SKM-1 treated with dmso at 0.1 percent for 144 hours (cell line): ENCODE measurements at regions not wholly inside any gene's neighbourhood (a gene's known extent, or its start where the extent isn't known, plus 50 kb on each side); places are given as distances from the start of the nearest gene placed in this dataset.

Experiments
- DNase-seq: peaks from one replicate; lab custom pipeline; 2025; ENCODE audit not compliant: unreplicated experiment; lab: John Stamatoyannopoulos, UW

- DNase-seq, result no peak
These were observed 159.1 kb upstream of the ZBED5 start for GRCh38 chr11:11016943-11017342.

- no peak for DNase-seq
These were observed 158.2 kb upstream of the ZBED5 start for GRCh38 chr11:11016068-11016467.

- no peak for DNase-seq
These were observed 153.8 kb upstream of the ZBED5 start for GRCh38 chr11:11011617-11012016.

GRCh38 chr11:11010624-11011127 is 152.8 kb upstream of the ZBED5 start:
- DNase-seq, result no peak

- no peak for DNase-seq
These were observed 151.3 kb upstream of the ZBED5 start for GRCh38 chr11:11009179-11009578.

GRCh38 chr11:11004069-11004468 is 146.2 kb upstream of the ZBED5 start:
- DNase-seq, result no peak

- DNase-seq, result no peak
These were observed 145.4 kb upstream of the ZBED5 start for GRCh38 chr11:11003226-11003625.

GRCh38 chr11:11000579-11001283 is 142.9 kb upstream of the ZBED5 start:
- no peak for DNase-seq

- DNase-seq, result no peak
These were observed 140.8 kb upstream of the ZBED5 start for GRCh38 chr11:10998674-10999073.

- DNase-seq, result no peak
These were observed 138.8 kb upstream of the ZBED5 start for GRCh38 chr11:10996678-10997077.

- no peak for DNase-seq
These were observed 135.8 kb upstream of the ZBED5 start for GRCh38 chr11:10993640-10994039.

GRCh38 chr11:10993186-10993585 is 135.3 kb upstream of the ZBED5 start:
- DNase-seq, result no peak

- no peak for DNase-seq
These were observed 133.5 kb upstream of the ZBED5 start for GRCh38 chr11:10991393-10991792.

- no peak for DNase-seq
These were observed 132.9 kb upstream of the ZBED5 start for GRCh38 chr11:10990637-10991193.

GRCh38 chr11:10990160-10990559 is 132.3 kb upstream of the ZBED5 start:
- no peak for DNase-seq

- DNase-seq, result no peak
These were observed 128.2 kb upstream of the ZBED5 start for GRCh38 chr11:10986006-10986405.

- no peak for DNase-seq
These were observed 126.9 kb upstream of the ZBED5 start for GRCh38 chr11:10984742-10985141.

GRCh38 chr11:10984250-10984649 is 126.4 kb upstream of the ZBED5 start:
- no peak for DNase-seq

- DNase-seq, result no peak
These were observed 125.1 kb upstream of the ZBED5 start for GRCh38 chr11:10982704-10983510.

GRCh38 chr11:10979529-10979928 is 121.7 kb upstream of the ZBED5 start:
- DNase-seq, result peak; percentile 90

GRCh38 chr11:10978198-10978597 is 120.3 kb upstream of the ZBED5 start:
- no peak for DNase-seq

- DNase-seq, result no peak
These were observed 117.5 kb upstream of the ZBED5 start for GRCh38 chr11:10975287-10975721.
